H1 (cell line): ENCODE measurements at regions not wholly inside any gene's neighbourhood (a gene's known extent, or its start where the extent isn't known, plus 50 kb on each side); places are given as distances from the start of the nearest gene placed in this dataset.

Source experiments
- CTCF ChIA-PET: fragments of 300-600 bp; sonication (Branson Sonifier 250); formaldehyde crosslinking; loops from one replicate; lab custom pipeline; 2021; ENCODE audit not compliant: partially characterized antibody; lab: Charles Lee
- POLR2A ChIA-PET: fragments of 300-600 bp; sonication (Branson Sonifier 250); formaldehyde crosslinking; loops from one replicate; lab custom pipeline; 2021; ENCODE audit warnings: inconsistent platforms; ENCODE audit not compliant: partially characterized antibody; lab: Charles Lee
- DNase-seq, 2 experiments: peaks; one replicate each; pipeline versions ENCODE4 v3.0.0 to v3.0.0-alpha.2; 2010 to 2022; ENCODE audit warnings: low spot score in 2 of 2, low read depth in 1 of 2, mixed read lengths in 1 of 2
- FAIRE-seq: peaks from 2 replicates; lab custom pipeline; 2011; peaks lifted over from hg19 to GRCh38; lab: Jason Lieb, UNC
- H2AFZ ChIP-seq: 2 replicates; pipeline ENCODE4 v1.8.1; 2012; ENCODE audit warnings: low read length, inconsistent platforms
- H2AK5ac ChIP-seq: 2 replicates; pipeline ENCODE4 v1.6.1; 2013; ENCODE audit warnings: low read depth, low read length
- H2BK120ac ChIP-seq: replicated peaks from 2 replicates; pipeline ENCODE3; 2013; ENCODE audit warnings: low read depth, low read length, inconsistent platforms
- H2BK12ac ChIP-seq: 2 replicates; pipeline ENCODE4 v1.6.1; 2013; ENCODE audit warnings: low read depth, low read length
- H2BK15ac ChIP-seq: 2 replicates; pipeline ENCODE4 v1.6.1; 2013; ENCODE audit warnings: low read length
- H2BK20ac ChIP-seq: 2 replicates; pipeline ENCODE4 v1.6.1; 2013; ENCODE audit warnings: low read length
- H2BK5ac ChIP-seq: 2 replicates; pipeline ENCODE4 v1.6.1; 2013; ENCODE audit warnings: low read depth, low read length
- H3K14ac ChIP-seq: 2 replicates; pipeline ENCODE4 v1.6.1; 2013; ENCODE audit warnings: inconsistent platforms; ENCODE audit not compliant: insufficient read length
- H3K18ac ChIP-seq: 2 replicates; pipeline ENCODE4 v1.6.1; 2013; ENCODE audit warnings: low read length; ENCODE audit errors: extremely low read depth
- H3K23ac ChIP-seq: 2 replicates; pipeline ENCODE4 v1.6.1; 2013; ENCODE audit warnings: inconsistent platforms; ENCODE audit not compliant: insufficient read length
- H3K23me2 ChIP-seq: 2 replicates; pipeline ENCODE4 v1.6.1; 2013; ENCODE audit warnings: low read depth, low read length
- H3K27ac ChIP-seq: 2 replicates; pipeline ENCODE4 v1.6.1; 2011; ENCODE audit warnings: low read depth, low read length, inconsistent platforms
- H3K27me3 ChIP-seq, 4 experiments: replicated peaks in 1 of 4; 1 replicate in 1 of 4; 2 replicates in 3 of 4; pipeline versions ENCODE4 v1.6.1 to v1.8.1; 2011 to 2013; ENCODE audit warnings: low read length in 3 of 4, mild to moderate bottlenecking in 3 of 4, inconsistent platforms in 2 of 4, mixed read lengths in 2 of 4, moderate library complexity in 1 of 4; ENCODE audit not compliant: control insufficient read depth in 3 of 4, insufficient read depth in 3 of 4; ENCODE audit errors: extremely low read depth in 1 of 4
- H3K36me3 ChIP-seq, 4 experiments: 2 replicates each; pipeline versions ENCODE4 v1.6.1 to v1.8.1; 2011 to 2013; ENCODE audit warnings: mild to moderate bottlenecking in 4 of 4, low read length in 3 of 4, moderate library complexity in 2 of 4, control low read depth in 1 of 4, inconsistent platforms in 1 of 4; ENCODE audit not compliant: insufficient read depth in 4 of 4, control insufficient read depth in 2 of 4
- H3K4ac ChIP-seq: replicated peaks from 2 replicates; pipeline ENCODE3; 2013; ENCODE audit warnings: low read length, low read depth, mixed read lengths, inconsistent platforms; ENCODE audit not compliant: insufficient read length
- H3K4me1 ChIP-seq, 4 experiments: replicated peaks in 1 of 4; 1 replicate in 1 of 4; 2 replicates in 3 of 4; pipeline versions ENCODE4 v1.6.1 to v1.8.1; 2011 to 2013; ENCODE audit warnings: low read length in 3 of 4, inconsistent platforms in 2 of 4, mixed read lengths in 1 of 4; ENCODE audit not compliant: insufficient read depth in 4 of 4, control insufficient read depth in 3 of 4
- H3K4me2 ChIP-seq, 2 experiments: 2 replicates each; pipeline versions ENCODE4 v1.6.1 to v1.8.1; 2011 to 2013; ENCODE audit warnings: low read depth in 2 of 2, low read length in 2 of 2, control low read depth in 1 of 2, inconsistent platforms in 1 of 2, mild to moderate bottlenecking in 1 of 2; ENCODE audit not compliant: insufficient read depth in 1 of 2
- H3K4me3 ChIP-seq, 4 experiments: fragments of 200-600, 300-600 bp in 1 of 4; sonication (generic), shearing (Covaris generic), sonication (Bioruptor Twin) in 1 of 4; 2 replicates each; pipeline versions ENCODE4 v1.5.1 to v1.8.1; 2011 to 2016; ENCODE audit warnings: low read length in 4 of 4, low read depth in 3 of 4, control low read depth in 2 of 4, inconsistent platforms in 2 of 4, mild to moderate bottlenecking in 2 of 4, mixed read lengths in 1 of 4, moderate library complexity in 1 of 4; ENCODE audit not compliant: insufficient read depth in 2 of 4; ENCODE audit errors: extremely low read depth in 1 of 4
- H3K56ac ChIP-seq: replicated peaks from 2 replicates; pipeline ENCODE3; 2013; ENCODE audit warnings: low read depth, mild to moderate bottlenecking, mixed read lengths, low read length, inconsistent platforms; ENCODE audit not compliant: insufficient read length
- H3K79me1 ChIP-seq: 2 replicates; pipeline ENCODE4 v1.6.1; 2013; ENCODE audit warnings: low read depth, low read length, control low read depth
- H3K79me2 ChIP-seq, 2 experiments: 2 replicates each; pipeline versions ENCODE4 v1.6.1 to v1.8.1; 2012 to 2013; ENCODE audit warnings: low read length in 2 of 2, mild to moderate bottlenecking in 2 of 2, inconsistent platforms in 1 of 2; ENCODE audit not compliant: insufficient read depth in 2 of 2, control insufficient read depth in 1 of 2
- H3K9ac ChIP-seq, 4 experiments: replicated peaks in 1 of 4; 1 replicate in 1 of 4; 2 replicates in 3 of 4; pipeline versions ENCODE4 v1.6.1 to v1.8.1; 2011 to 2013; ENCODE audit warnings: low read depth in 3 of 4, low read length in 3 of 4, control low read depth in 2 of 4, mild to moderate bottlenecking in 2 of 4, moderate library complexity in 2 of 4, inconsistent platforms in 1 of 4; ENCODE audit errors: extremely low read depth in 1 of 4
- H3K9me3 ChIP-seq, 2 experiments: 2 replicates each; pipeline versions ENCODE4 v1.6.1 to v1.8.1; 2012 to 2013; ENCODE audit warnings: mild to moderate bottlenecking in 2 of 2, moderate library complexity in 2 of 2, control low read depth in 1 of 2, inconsistent platforms in 1 of 2, low read depth in 1 of 2, low read length in 1 of 2, mixed read lengths in 1 of 2; ENCODE audit not compliant: insufficient read depth in 2 of 2
- H4K20me1 ChIP-seq, 2 experiments: replicated peaks in 1 of 2; 2 replicates each; pipeline versions ENCODE3 to v1.8.1; 2011 to 2013; ENCODE audit warnings: inconsistent platforms in 2 of 2, low read length in 2 of 2, mild to moderate bottlenecking in 1 of 2; ENCODE audit not compliant: insufficient read depth in 2 of 2, control insufficient read depth in 1 of 2
- H4K5ac ChIP-seq: 2 replicates; pipeline ENCODE4 v1.6.1; 2013; ENCODE audit warnings: low read length, low read depth, mixed read lengths, inconsistent platforms; ENCODE audit not compliant: insufficient read length
- H4K8ac ChIP-seq: 2 replicates; pipeline ENCODE4 v1.8.0; 2013; ENCODE audit warnings: mild to moderate bottlenecking, moderate library complexity, low read length, inconsistent platforms; ENCODE audit not compliant: insufficient read depth; ENCODE audit errors: extremely low read depth
- H4K91ac ChIP-seq: replicated peaks from 2 replicates; pipeline ENCODE3; 2013; ENCODE audit warnings: low read length, mixed read lengths, inconsistent platforms; ENCODE audit not compliant: insufficient read length
- CREB1 ChIP-seq: IDR thresholded peaks from 2 replicates; pipeline ENCODE4 v1.6.1; 2012; ENCODE audit warnings: inconsistent platforms
- CTBP2 ChIP-seq: IDR thresholded peaks from 2 replicates; pipeline ENCODE4 v1.7.0; 2011; ENCODE audit warnings: borderline replicate concordance, mild to moderate bottlenecking, moderate library complexity, mixed read lengths, low read length; ENCODE audit not compliant: insufficient read depth, insufficient read length
- HDAC2 ChIP-seq, 2 experiments: fragments of 300-600 bp in 1 of 2; sonication (generic) in 1 of 2; IDR thresholded peaks; 2 replicates each; pipeline ENCODE4 v1.6.1; 2011 to 2012; ENCODE audit warnings: low read depth in 2 of 2, low read length in 2 of 2, mild to moderate bottlenecking in 2 of 2, moderate library complexity in 2 of 2, borderline replicate concordance in 1 of 2, inconsistent platforms in 1 of 2
- JUN ChIP-seq: IDR thresholded peaks from 2 replicates; pipeline ENCODE4 v1.6.1; 2011; ENCODE audit warnings: low read depth, mild to moderate bottlenecking, improper control_type of control experiment, low read length
- JUND ChIP-seq: IDR thresholded peaks from 2 replicates; pipeline ENCODE4 v1.6.1; 2011; ENCODE audit warnings: mild to moderate bottlenecking, improper control_type of control experiment, low read length
- MAX ChIP-seq: IDR thresholded peaks from 2 replicates; pipeline ENCODE4 v1.6.1; 2012; ENCODE audit warnings: inconsistent platforms
- NANOG ChIP-seq: IDR thresholded peaks from 2 replicates; pipeline ENCODE4 v1.6.1; 2011; ENCODE audit warnings: low read length, low read depth, mild to moderate bottlenecking, inconsistent platforms; ENCODE audit not compliant: insufficient read depth, poor library complexity, severe bottlenecking
- RBBP5 ChIP-seq: IDR thresholded peaks from 2 replicates; pipeline ENCODE4 v1.7.1; 2012; ENCODE audit warnings: low read depth, mild to moderate bottlenecking, inconsistent platforms, low read length, moderate library complexity, borderline replicate concordance
- RNF2 ChIP-seq: fragments of 200-900, 300-1000 bp; sonication (generic); IDR thresholded peaks from 2 replicates; pipeline ENCODE4 v1.7.1; 2016; ENCODE audit warnings: borderline replicate concordance, low read depth, mild to moderate bottlenecking, antibody characterized with exemption, low read length; ENCODE audit not compliant: poor library complexity, severe bottlenecking; ENCODE audit errors: missing control alignments
- SP1 ChIP-seq: IDR thresholded peaks from 2 replicates; pipeline ENCODE4 v1.6.1; 2011; ENCODE audit warnings: low read depth, low read length
- TAF7 ChIP-seq: optimal IDR thresholded peaks from 2 replicates; pipeline ENCODE3; 2011; ENCODE audit warnings: low read depth, mild to moderate bottlenecking, inconsistent platforms, low read length, moderate library complexity, borderline replicate concordance
- USF2 ChIP-seq: IDR thresholded peaks from 2 replicates; pipeline ENCODE4 v1.6.1; 2011; ENCODE audit warnings: low read length, improper control_type of control experiment
- WGBS, 2 experiments: shearing (Covaris generic) in 1 of 2; methylation state at CpG; one replicate each; pipeline versions ENCODE4 v1.1.6 to v1.1.7; 2013 to 2015; ENCODE audit warnings: low lambda C conversion rate in 2 of 2, mixed read lengths in 2 of 2, inconsistent platforms in 1 of 2, low coverage in 1 of 2, missing lambda C conversion rate in 1 of 2; ENCODE audit not compliant: insufficient replicate concordance in 2 of 2, insufficient coverage in 1 of 2, insufficient read length in 1 of 2; ENCODE audit errors: extremely low coverage in 1 of 2, missing lambda C conversion rate in 1 of 2; 5-methylcytosine and 5-hydroxymethylcytosine counted together

GRCh38 chr5:56482363-56482762 lies 249.2 kb upstream of the ANKRD55 start:
- no peak overlapping the region for H3K23ac ChIP-seq
- H3K4me1 ChIP-seq, result peaks cover 0 to 8% (median 3%) of the 10 kb centered on the region in 4 experiments; a peak in 3 of 7 replicates
- ChIA-PET CTCF (interaction anchor here (0.7 to 1.9 kb wide), 7 partner anchors 11 to 345 kb away, joined by 3 to 5 read pairs (median 4); no protein-coding TSS in a partner anchor), POLR2A (no interaction called here)
- H3K9me3 ChIP-seq, result peaks cover under 1 to 3% of the 10 kb centered on the region in 2 experiments; a peak in 1 of 4 replicates
- TF ChIP-seq NANOG (no peak), RBBP5 (no peak), CREB1 (no peak), SP1 (no peak), USF2 (no peak), CTBP2 (no peak), HDAC2 (IDR thresholded peaks at IDR 0.05; ENCODE audit: borderline replicate concordance in 1 of 2, low read depth in 2 of 2, low read length in 2 of 2) (no peak), JUN (no peak), JUND (no peak), TAF7 (no peak), RNF2 (no peak), MAX (no peak)
- no peak overlapping the region for H3K14ac ChIP-seq
- H3K9ac ChIP-seq, result no peak overlapping the region
- no peak overlapping the region for H3K27ac ChIP-seq
- H4K20me1 ChIP-seq, result no peaks in the 10 kb centered on the region
- H4K5ac ChIP-seq, result no peak overlapping the region
- no peak overlapping the region; a peak in 1 of 4 replicates for H3K4me2 ChIP-seq
- no peak overlapping the region for H2BK12ac ChIP-seq
- H2BK120ac ChIP-seq, result no peak overlapping the region
- peaks cover 0 to 30% (median 13%) of the 10 kb centered on the region in 4 experiments; a peak in 6 of 7 replicates for H3K27me3 ChIP-seq
- 100% methylated on average over 1 of the region's 3 CpGs; no CpG with 5 or more reads in 1 of the 2 experiments for WGBS, 2 experiments
- H3K56ac ChIP-seq, result no peak overlapping the region
- no peaks in the 10 kb centered on the region for H3K36me3 ChIP-seq
- peaks cover 9% of the 10 kb centered on the region; the same call in 1 of the 2 replicates for H3K23me2 ChIP-seq
- H3K79me1 ChIP-seq, result no peaks in the 10 kb centered on the region
- no peak overlapping the region for H3K4me3 ChIP-seq
- H2AK5ac ChIP-seq, result no peak overlapping the region
- H2BK5ac ChIP-seq, result no peak overlapping the region
- no peak overlapping the region for H4K91ac ChIP-seq
- H2AFZ ChIP-seq, result no peak overlapping the region
- no peak overlapping the region for H3K4ac ChIP-seq
- no peak overlapping the region; the same call in 1 of the 2 replicates for H2BK15ac ChIP-seq
- no peak overlapping the region for H4K8ac ChIP-seq
- no peaks in the 10 kb centered on the region for H3K79me2 ChIP-seq
- FAIRE-seq (no peak), DNase-seq (no peak)
- H3K18ac ChIP-seq, result no peak overlapping the region
- no peak overlapping the region for H2BK20ac ChIP-seq
